Subcutaneous abdominal adipose tissue (tissue), 5 donors: ENCODE measurements at regions not wholly inside any gene's neighbourhood (a gene's known extent, or its start where the extent isn't known, plus 50 kb on each side); places are given as distances from the start of the nearest gene placed in this dataset.

ENCODE experiments used
- H3K27ac ChIP-seq: one replicate; pipeline ENCODE4 v1.7.0; 2013; ENCODE audit warnings: low read depth, mild to moderate bottlenecking, inconsistent platforms, low read length, moderate library complexity
- H3K27me3 ChIP-seq, 5 donors: one replicate each; pipeline ENCODE4 v1.7.0; 2013; ENCODE audit warnings: low read length in 5 of 5, inconsistent platforms in 1 of 5; ENCODE audit not compliant: control insufficient read depth in 5 of 5, insufficient read depth in 4 of 5
- H3K36me3 ChIP-seq, 5 donors: one replicate each; pipeline ENCODE4 v1.7.0; 2013; ENCODE audit warnings: low read length in 5 of 5; ENCODE audit not compliant: control insufficient read depth in 5 of 5, insufficient read depth in 5 of 5
- H3K4me1 ChIP-seq, 5 donors: one replicate each; pipeline ENCODE4 v1.7.0; 2013; ENCODE audit warnings: low read length in 5 of 5, mild to moderate bottlenecking in 3 of 5, moderate library complexity in 1 of 5; ENCODE audit not compliant: control insufficient read depth in 5 of 5, insufficient read depth in 5 of 5
- H3K4me3 ChIP-seq, 5 donors: one replicate each; pipeline ENCODE4 v1.7.0; 2013; ENCODE audit warnings: low read length in 5 of 5, low read depth in 1 of 5
- H3K9ac ChIP-seq, 5 donors: one replicate each; pipeline ENCODE4 v1.7.0; 2013; ENCODE audit warnings: low read length in 5 of 5, mild to moderate bottlenecking in 4 of 5, moderate library complexity in 3 of 5
- H3K9me3 ChIP-seq, 5 donors: one replicate each; pipeline ENCODE4 v1.7.0; 2013; ENCODE audit warnings: low read length in 5 of 5; ENCODE audit not compliant: control insufficient read depth in 5 of 5
- donor health status: healthy.
- donor health status: healthy.
- donor health status: healthy.
- donor health status: healthy.
- donor health status: healthy.

DNA sequence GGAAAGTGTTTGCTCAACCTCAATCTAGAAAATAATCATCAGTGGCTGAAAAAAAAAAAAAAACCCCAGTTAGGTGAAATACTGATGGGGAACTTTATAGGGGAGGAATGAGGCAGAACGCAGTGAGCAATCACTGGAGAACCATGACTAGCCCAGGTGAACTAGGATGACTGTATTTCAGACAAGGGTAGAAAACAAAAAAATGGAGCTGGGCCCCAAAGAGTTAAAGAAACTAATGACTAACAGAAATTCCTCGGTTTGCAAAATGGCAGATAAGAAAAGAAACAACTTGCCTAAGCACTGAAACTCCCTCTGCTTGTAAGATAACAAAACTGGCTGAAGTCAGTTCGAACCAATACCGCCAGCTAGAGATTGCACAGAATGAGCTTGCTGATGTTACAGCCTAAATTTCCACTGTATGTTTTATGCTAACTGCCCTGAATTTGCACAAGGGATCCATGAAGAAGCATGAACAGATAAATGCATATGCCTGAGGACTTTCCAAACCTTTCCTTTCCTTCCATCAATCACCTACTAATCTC, 245.9 kb downstream of the METTL4 start:
- Histone ChIP-seq H3K27me3 (no peaks in the 10 kb centered on the region), H3K4me3 (no peak overlapping the region), H3K27ac (no peak overlapping the region), H3K9ac (no peak overlapping the region), H3K9me3 (peaks cover 0 to 2% (median 0%) of the 10 kb centered on the region in 5 donors), H3K4me1 (no peaks in the 10 kb centered on the region), H3K36me3 (no peaks in the 10 kb centered on the region)

DNA sequence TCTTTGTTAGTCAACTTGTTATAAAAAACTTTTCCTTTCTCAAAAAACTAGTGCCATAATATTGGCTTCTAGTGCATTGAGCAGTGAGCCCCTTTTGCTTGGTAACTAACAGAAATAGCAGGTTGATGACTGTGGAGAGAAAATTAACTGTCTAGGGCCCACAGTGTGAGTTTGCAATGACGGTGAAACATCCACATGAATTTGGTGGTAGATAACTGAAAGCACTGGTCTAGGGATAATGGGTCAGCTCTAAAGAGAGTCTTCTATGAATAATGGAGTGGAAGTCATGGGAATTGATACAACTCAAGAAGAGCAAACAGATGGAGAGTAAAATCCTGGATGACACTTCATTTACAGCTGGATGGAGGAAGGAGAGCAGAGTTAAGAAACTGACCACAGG, 245.4 kb downstream of the METTL4 start:
- Histone ChIP-seq H3K27ac (no peak overlapping the region), H3K36me3 (no peaks in the 10 kb centered on the region), H3K9ac (no peak overlapping the region), H3K9me3 (peaks cover 0 to 2% (median 0%) of the 10 kb centered on the region in 5 donors), H3K4me3 (no peak overlapping the region), H3K4me1 (no peaks in the 10 kb centered on the region), H3K27me3 (no peaks in the 10 kb centered on the region)

GRCh38 chr18:2326999-2327398, 244.3 kb downstream of the METTL4 start:
- Histone ChIP-seq H3K4me3 (no peak overlapping the region), H3K36me3 (no peaks in the 10 kb centered on the region), H3K4me1 (no peaks in the 10 kb centered on the region), H3K9me3 (peaks cover 0 to 2% (median 0%) of the 10 kb centered on the region in 5 donors), H3K27ac (no peak overlapping the region), H3K9ac (no peak overlapping the region), H3K27me3 (no peaks in the 10 kb centered on the region)

DNA sequence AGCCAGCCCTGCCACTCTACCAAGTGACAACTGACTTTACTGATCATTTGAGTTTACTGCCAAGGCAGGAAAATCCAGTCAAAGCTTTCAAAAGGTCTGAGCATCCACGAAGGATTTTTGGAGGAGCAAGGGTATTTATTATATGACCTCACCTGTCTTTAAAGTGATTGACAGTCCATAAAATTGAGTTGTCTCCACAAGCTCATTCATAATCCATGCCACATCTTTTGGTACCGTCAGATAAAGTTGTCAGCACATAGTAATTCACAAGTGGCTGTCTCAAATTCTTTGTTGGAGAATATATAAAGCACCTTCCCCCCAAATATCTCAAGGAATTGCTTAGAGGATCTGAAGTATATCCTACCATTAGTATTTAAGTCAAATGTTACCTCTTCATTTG, 240.5 kb downstream of the METTL4 start:
- H3K4me3 ChIP-seq: no peak overlapping the region
- H3K36me3 ChIP-seq: no peaks in the 10 kb centered on the region
- no peaks in the 10 kb centered on the region for H3K9me3 ChIP-seq
- no peak overlapping the region for H3K27ac ChIP-seq
- no peaks in the 10 kb centered on the region for H3K27me3 ChIP-seq
- H3K4me1 ChIP-seq: no peaks in the 10 kb centered on the region
- H3K9ac ChIP-seq: no peak overlapping the region

- no peaks in the 10 kb centered on the region for H3K9me3 ChIP-seq
- H3K36me3 ChIP-seq: no peaks in the 10 kb centered on the region
- no peak overlapping the region for H3K4me3 ChIP-seq
- no peak overlapping the region for H3K9ac ChIP-seq
- no peak overlapping the region for H3K27ac ChIP-seq
- no peaks in the 10 kb centered on the region for H3K27me3 ChIP-seq
- H3K4me1 ChIP-seq: no peaks in the 10 kb centered on the region
Observed at GRCh38 chr18:2331491-2331890, 239.8 kb downstream of the METTL4 start.

GRCh38 chr18:2336690-2337392, 234.5 kb downstream of the METTL4 start:
- no peaks in the 10 kb centered on the region for H3K36me3 ChIP-seq
- no peaks in the 10 kb centered on the region for H3K4me1 ChIP-seq
- no peak overlapping the region for H3K9ac ChIP-seq
- no peak overlapping the region for H3K27ac ChIP-seq
- no peaks in the 10 kb centered on the region for H3K27me3 ChIP-seq
- H3K9me3 ChIP-seq: peaks cover 0 to 5% (median 0%) of the 10 kb centered on the region in 5 donors
- no peak overlapping the region for H3K4me3 ChIP-seq

DNA sequence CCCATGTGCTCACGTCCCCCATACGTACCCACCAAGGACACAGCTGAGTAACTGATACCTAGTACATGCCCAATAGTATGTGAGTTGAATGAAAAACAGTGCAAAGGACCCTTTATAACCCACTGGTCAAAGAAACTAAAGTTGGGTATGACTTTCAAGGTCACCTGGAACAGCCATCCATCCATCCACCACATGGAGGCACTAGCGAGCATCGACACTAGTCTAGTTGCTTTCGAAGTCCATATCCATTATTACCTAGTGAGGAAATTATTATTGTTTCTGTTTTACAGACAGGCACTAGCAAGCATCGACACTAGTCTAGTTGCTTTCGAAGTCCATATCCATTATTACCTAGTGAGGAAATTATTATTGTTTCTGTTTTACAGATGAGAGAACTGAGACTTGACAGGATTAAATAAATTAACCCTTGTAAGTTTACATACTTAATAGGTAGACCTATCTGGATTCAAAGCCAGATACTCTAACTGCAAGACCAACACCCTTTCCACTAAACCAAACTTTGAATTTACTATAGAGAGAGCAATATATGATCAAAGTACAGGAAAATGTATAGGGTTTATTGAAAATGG, 233.7 kb downstream of the METTL4 start:
- Histone ChIP-seq H3K9me3 (peaks cover 0 to 5% (median 0%) of the 10 kb centered on the region in 5 donors), H3K4me1 (no peaks in the 10 kb centered on the region), H3K9ac (no peak overlapping the region), H3K36me3 (no peaks in the 10 kb centered on the region), H3K4me3 (no peak overlapping the region), H3K27ac (no peak overlapping the region), H3K27me3 (no peaks in the 10 kb centered on the region)

DNA sequence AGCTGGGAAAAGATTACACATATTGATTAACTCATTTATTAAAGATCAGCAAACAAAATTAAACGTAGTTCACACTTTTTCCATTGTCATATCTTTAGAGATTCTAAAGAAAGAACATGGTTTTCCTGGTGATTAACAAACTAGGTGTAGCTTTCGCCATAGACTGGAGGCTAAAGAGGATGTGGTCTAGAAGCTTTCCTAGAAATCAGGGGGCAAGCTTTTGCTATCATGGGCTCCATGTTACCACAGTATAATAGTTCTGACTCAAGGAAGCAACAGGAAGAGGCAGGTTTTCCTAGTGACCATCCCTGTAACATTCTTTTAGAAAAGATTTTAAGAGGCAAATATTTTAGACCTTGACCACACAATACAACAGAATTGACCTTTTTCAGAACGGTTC, 232.7 kb downstream of the METTL4 start:
- no peak overlapping the region for H3K27ac ChIP-seq
- no peaks in the 10 kb centered on the region for H3K27me3 ChIP-seq
- H3K36me3 ChIP-seq: no peaks in the 10 kb centered on the region
- no peaks in the 10 kb centered on the region for H3K4me1 ChIP-seq
- no peak overlapping the region for H3K4me3 ChIP-seq
- H3K9ac ChIP-seq: no peak overlapping the region
- H3K9me3 ChIP-seq: peaks cover 0 to 5% (median 0%) of the 10 kb centered on the region in 5 donors

GRCh38 chr18:2340335-2340734, 231.0 kb downstream of the METTL4 start:
- Histone ChIP-seq H3K36me3 (no peaks in the 10 kb centered on the region), H3K9ac (no peak overlapping the region), H3K27ac (no peak overlapping the region), H3K4me3 (no peak overlapping the region), H3K27me3 (no peaks in the 10 kb centered on the region), H3K9me3 (peaks cover 0 to 5% (median 0%) of the 10 kb centered on the region in 5 donors), H3K4me1 (no peaks in the 10 kb centered on the region)

DNA sequence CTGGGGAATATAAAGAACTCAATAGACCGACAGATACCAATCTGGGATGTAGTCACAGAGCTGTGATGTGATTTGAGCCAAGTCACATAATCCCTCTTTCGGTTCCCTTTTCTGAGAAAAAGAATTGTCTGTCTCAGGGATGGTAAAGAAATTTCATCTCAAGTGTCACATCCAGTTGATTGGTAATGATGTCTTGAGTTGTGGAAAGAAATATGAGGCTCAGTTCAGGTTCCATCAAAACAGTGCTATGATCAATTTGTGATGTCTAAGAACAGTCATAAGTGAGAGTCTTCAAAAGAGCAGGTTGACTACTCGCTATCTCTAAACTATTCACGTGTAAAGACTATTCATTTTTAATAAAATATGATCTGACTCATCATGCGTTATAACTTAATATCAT, 223.3 kb downstream of the METTL4 start:
- H3K9me3 ChIP-seq: no peaks in the 10 kb centered on the region
- H3K27ac ChIP-seq: no peak overlapping the region
- H3K27me3 ChIP-seq: no peaks in the 10 kb centered on the region
- H3K4me3 ChIP-seq: no peak overlapping the region
- no peaks in the 10 kb centered on the region for H3K4me1 ChIP-seq
- no peaks in the 10 kb centered on the region for H3K36me3 ChIP-seq
- no peak overlapping the region for H3K9ac ChIP-seq
